OCI-LY7 (cell line): ENCODE measurements at regions not wholly inside any gene's neighbourhood (a gene's known extent, or its start where the extent isn't known, plus 50 kb on each side); places are given as distances from the start of the nearest gene placed in this dataset.

ENCODE experiments used
- BruUV-seq: library from RNA; stranded (reverse); fragments of 400-500 nt; replicated peaks from 2 replicates; lab custom pipeline; 2021; lab: Mats Ljungman, UMichigan
- CTCF ChIA-PET: fragments of 300-600 bp; sonication (Branson Sonifier 250); formaldehyde crosslinking; loops from one replicate; lab custom pipeline; 2022; ENCODE audit warnings: antibody characterized with exemption; ENCODE audit not compliant: unreplicated experiment; lab: Charles Lee
- POLR2A ChIA-PET: fragments of 300-600 bp; sonication (Branson Sonifier 250); formaldehyde crosslinking; loops from one replicate; lab custom pipeline; 2022; ENCODE audit warnings: antibody characterized with exemption; lab: Charles Lee
- DNase-seq: peaks from one replicate; pipeline ENCODE4 v3.0.0-alpha.2; 2015; ENCODE audit warnings: low spot score
- H2AFZ ChIP-seq: fragments of 200-600 bp; sonication (generic), shearing (Covaris generic); 2 replicates; pipeline ENCODE4 v1.6.1; 2014; ENCODE audit warnings: mild to moderate bottlenecking, antibody characterized with exemption, low read length, moderate library complexity
- H3K27ac ChIP-seq: fragments of 200-600 bp; sonication (generic); 2 replicates; pipeline ENCODE4 v1.5.1; 2014; ENCODE audit warnings: mixed run types, low read depth, mild to moderate bottlenecking, moderate library complexity, low read length, inconsistent platforms; ENCODE audit not compliant: poor library complexity, severe bottlenecking
- H3K36me3 ChIP-seq: fragments of 200-600 bp; sonication (generic); 2 replicates; pipeline ENCODE4 v1.6.1; 2014; ENCODE audit warnings: mild to moderate bottlenecking, antibody characterized with exemption, low read length, moderate library complexity, mixed read lengths; ENCODE audit not compliant: insufficient read depth
- H3K4me1 ChIP-seq: fragments of 200-600 bp; sonication (generic); 2 replicates; pipeline ENCODE4 v1.5.1; 2014; ENCODE audit warnings: mild to moderate bottlenecking, low read length; ENCODE audit not compliant: insufficient read depth, poor library complexity, severe bottlenecking
- H3K4me2 ChIP-seq: fragments of 200-600 bp; sonication (generic); 2 replicates; pipeline ENCODE4 v1.6.1; 2014; ENCODE audit warnings: mild to moderate bottlenecking, low read length
- H3K4me3 ChIP-seq: fragments of 200-600 bp; sonication (generic); 2 replicates; pipeline ENCODE4 v1.5.1; 2014; ENCODE audit warnings: mild to moderate bottlenecking, low read depth, low read length; ENCODE audit not compliant: poor library complexity, severe bottlenecking
- H3K79me2 ChIP-seq: fragments of 200-600 bp; sonication (generic); 2 replicates; pipeline ENCODE4 v1.6.1; 2016; ENCODE audit warnings: low read depth, mild to moderate bottlenecking, low read length, moderate library complexity, mixed read lengths; ENCODE audit not compliant: insufficient read depth
- H3K9me2 ChIP-seq: fragments of 200-600 bp; sonication (generic); 2 replicates; pipeline ENCODE4 v1.6.1; 2016; ENCODE audit warnings: mild to moderate bottlenecking, low read length, mixed read lengths; ENCODE audit not compliant: insufficient read depth
- H3K9me3 ChIP-seq: fragments of 200-600 bp; sonication (generic); 2 replicates; pipeline ENCODE4 v1.6.1; 2014; ENCODE audit warnings: mild to moderate bottlenecking, mixed run types, low read length, mixed read lengths
- H4K20me1 ChIP-seq: fragments of 200-600 bp; sonication (generic); 2 replicates; pipeline ENCODE4 v1.6.1; 2014; ENCODE audit warnings: mild to moderate bottlenecking, antibody characterized with exemption, low read length, moderate library complexity, mixed read lengths; ENCODE audit not compliant: insufficient read depth
- EZH2phosphoT487 ChIP-seq: fragments of 200-600 bp; sonication (generic); IDR thresholded peaks from 2 replicates; pipeline ENCODE4 v1.6.1; 2018; ENCODE audit warnings: low read depth, borderline replicate concordance, mild to moderate bottlenecking, mixed run types, antibody characterized with exemption, low read length, moderate library complexity, mixed read lengths
- intact Hi-C: fragments of 100-400 bp; cut with micrococcal nuclease; formaldehyde crosslinking; loops from one replicate; pipeline ENCODE4 v1.10.0; 2022; ENCODE audit not compliant: unreplicated experiment
- TF ChIP-seq, protein P1 (sequence below): fragments of 200-600 bp; sonication (generic); conservative IDR thresholded peaks from 2 replicates; pipeline ENCODE4 v1.5.1; 2014; ENCODE audit warnings: mild to moderate bottlenecking, antibody characterized with exemption, low read length, moderate library complexity, mixed read lengths

DNA sequence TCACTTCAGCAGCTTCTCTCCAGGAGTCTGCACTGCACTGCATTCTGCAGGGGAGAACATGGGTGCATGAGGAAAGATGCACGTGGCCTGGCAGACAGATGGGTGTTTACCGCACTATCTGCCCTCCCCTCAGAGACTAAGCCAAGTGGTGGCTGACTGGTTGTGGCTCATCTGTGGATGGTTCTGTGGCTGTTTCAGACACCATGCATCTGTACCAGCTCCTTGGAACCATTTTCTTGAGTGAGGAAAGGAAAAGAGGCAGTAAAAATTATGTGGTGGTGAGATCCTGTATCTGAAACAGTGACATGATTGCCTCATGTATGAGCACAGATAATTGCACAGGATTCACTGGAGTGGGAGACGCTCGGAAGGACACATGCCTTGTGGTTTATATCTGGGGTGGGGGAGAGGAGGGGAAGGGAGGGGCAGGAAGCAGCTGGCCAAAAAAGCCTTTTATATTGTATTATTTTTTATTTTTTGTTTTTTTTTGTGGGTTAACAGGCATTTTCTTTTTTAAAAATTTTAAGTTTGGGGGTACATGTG is 161.7 kb downstream of the ERMARD start:
- intact Hi-C loops = no loop called here
- no peak overlapping the region for H3K4me2 ChIP-seq
- no peaks in the 10 kb centered on the region for H3K4me1 ChIP-seq
- no TSS peak for BruUV-seq
- H3K27ac ChIP-seq = no peak overlapping the region
- no peak for DNase-seq
- ChIA-PET POLR2A (interaction anchor here (0.5 kb wide), 1 partner anchor 684 kb away, joined by 6 read pairs; no protein-coding TSS in a partner anchor), CTCF (no interaction called here)
- H3K79me2 ChIP-seq = no peaks in the 10 kb centered on the region
- no peaks in the 10 kb centered on the region for H3K9me2 ChIP-seq
- no peak overlapping the region for H2AFZ ChIP-seq
- H4K20me1 ChIP-seq = no peaks in the 10 kb centered on the region
- no peak overlapping the region for H3K4me3 ChIP-seq
- no peak for TF ChIP-seq EZH2phosphoT487
- TF ChIP-seq, protein P1, sequence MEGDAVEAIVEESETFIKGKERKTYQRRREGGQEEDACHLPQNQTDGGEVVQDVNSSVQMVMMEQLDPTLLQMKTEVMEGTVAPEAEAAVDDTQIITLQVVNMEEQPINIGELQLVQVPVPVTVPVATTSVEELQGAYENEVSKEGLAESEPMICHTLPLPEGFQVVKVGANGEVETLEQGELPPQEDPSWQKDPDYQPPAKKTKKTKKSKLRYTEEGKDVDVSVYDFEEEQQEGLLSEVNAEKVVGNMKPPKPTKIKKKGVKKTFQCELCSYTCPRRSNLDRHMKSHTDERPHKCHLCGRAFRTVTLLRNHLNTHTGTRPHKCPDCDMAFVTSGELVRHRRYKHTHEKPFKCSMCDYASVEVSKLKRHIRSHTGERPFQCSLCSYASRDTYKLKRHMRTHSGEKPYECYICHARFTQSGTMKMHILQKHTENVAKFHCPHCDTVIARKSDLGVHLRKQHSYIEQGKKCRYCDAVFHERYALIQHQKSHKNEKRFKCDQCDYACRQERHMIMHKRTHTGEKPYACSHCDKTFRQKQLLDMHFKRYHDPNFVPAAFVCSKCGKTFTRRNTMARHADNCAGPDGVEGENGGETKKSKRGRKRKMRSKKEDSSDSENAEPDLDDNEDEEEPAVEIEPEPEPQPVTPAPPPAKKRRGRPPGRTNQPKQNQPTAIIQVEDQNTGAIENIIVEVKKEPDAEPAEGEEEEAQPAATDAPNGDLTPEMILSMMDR = no peak
- no peaks in the 10 kb centered on the region for H3K36me3 ChIP-seq
- H3K9me3 ChIP-seq = no peaks in the 10 kb centered on the region

DNA sequence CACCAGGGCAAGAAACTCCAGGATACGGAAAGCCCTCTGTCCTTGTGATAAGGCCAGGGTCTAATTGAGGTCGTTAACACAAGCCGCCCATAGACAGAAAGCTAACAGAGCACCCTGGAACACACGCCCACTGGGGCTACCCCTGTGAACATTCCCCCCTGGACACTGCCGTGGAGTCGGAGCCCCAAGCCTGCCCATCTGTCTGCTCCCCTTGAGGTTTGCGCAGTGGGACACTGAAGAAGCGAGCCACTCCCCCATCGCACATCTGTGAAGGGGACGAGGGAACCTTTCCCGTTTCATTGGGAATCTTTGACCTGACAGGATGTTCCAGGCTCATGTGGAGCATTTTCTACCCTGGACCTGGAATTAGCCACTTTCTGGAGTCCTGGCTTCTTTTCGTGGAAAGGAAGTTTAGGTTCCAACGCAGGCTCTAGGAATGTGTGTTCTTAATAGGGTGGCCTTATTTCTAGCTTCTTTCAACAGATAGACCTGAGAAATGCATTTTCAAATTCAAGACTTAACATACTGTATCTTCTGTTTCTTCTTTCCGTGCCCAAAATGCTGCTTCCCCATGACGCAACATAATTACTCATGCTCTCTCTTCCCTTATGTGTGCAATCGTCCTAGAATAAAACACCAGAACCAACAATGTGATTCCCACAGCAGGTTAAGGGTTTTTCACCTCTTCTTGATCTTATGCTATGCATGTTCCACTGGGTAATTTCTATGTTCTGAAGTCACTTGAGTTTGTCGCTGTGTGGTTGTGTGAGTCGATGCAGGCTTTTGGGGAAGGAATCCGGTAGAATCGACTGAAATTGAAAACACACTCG is 161.1 kb downstream of the ERMARD start:
- TF ChIP-seq, protein P1 = no peak
- no peak for TF ChIP-seq EZH2phosphoT487
- BruUV-seq = no TSS peak
- Histone ChIP-seq H3K36me3 (no peaks in the 10 kb centered on the region), H3K4me3 (no peak overlapping the region), H3K79me2 (no peaks in the 10 kb centered on the region), H3K9me2 (no peaks in the 10 kb centered on the region), H3K9me3 (no peaks in the 10 kb centered on the region), H3K4me2 (no peak overlapping the region), H2AFZ (no peak overlapping the region), H4K20me1 (no peaks in the 10 kb centered on the region), H3K4me1 (no peaks in the 10 kb centered on the region), H3K27ac (no peak overlapping the region)
- no peak for DNase-seq
- intact Hi-C loops = no loop called here
- POLR2A ChIA-PET = interaction anchor here (0.5 kb wide), 1 partner anchor 685 kb away, joined by 6 read pairs; no protein-coding TSS in a partner anchor
- CTCF ChIA-PET = no interaction called here
